A549 (cell line): ENCODE measurements at regions not wholly inside any gene's neighbourhood (a gene's known extent, or its start where the extent isn't known, plus 50 kb on each side); places are given as distances from the start of the nearest gene placed in this dataset.

Experiments used
- ATAC-seq, 2 experiments: fragments of 200-7000 bp in 1 of 2; fragments of >200 bp in 1 of 2; cut with Nextera tagmentation in 1 of 2; cut with Tn5 transposase in 1 of 2; 3 replicates each; pipeline versions ENCODE4 v1.8.0 to v1.9.1; 2018 to 2020; ENCODE audit warnings: mild to moderate bottlenecking in 1 of 2, moderate library complexity in 1 of 2
- CTCF ChIA-PET: fragments of 300-600 bp; sonication (Branson Sonifier 250); formaldehyde crosslinking; extraction: SDS; loops from one replicate; lab custom pipeline; 2021; ENCODE audit warnings: antibody characterized with exemption, inconsistent platforms; lab: Yijun Ruan, JAX
- POLR2A ChIA-PET: fragments of 350-600 bp; formaldehyde crosslinking; extraction: SDS; loops from one replicate; lab custom pipeline; 2021; ENCODE audit warnings: antibody characterized with exemption, inconsistent platforms; lab: Yijun Ruan, JAX
- DNase-seq, 2 experiments: peaks; one replicate each; pipeline versions ENCODE4 v3.0.0 to v3.0.0-alpha.2; 2011 to 2016; ENCODE audit warnings: low read depth in 1 of 2, low spot score in 1 of 2
- FAIRE-seq: peaks from 2 replicates; lab custom pipeline; 2011; peaks lifted over from hg19 to GRCh38; lab: Jason Lieb, UNC
- H3K27ac ChIP-seq, 2 experiments: fragments of >200 bp; sonication (Bioruptor Twin); formaldehyde crosslinking; 3 replicates each; pipeline ENCODE4 v1.5.1; 2016 to 2017
- H3K4me1 ChIP-seq: fragments of >200 bp; sonication (Bioruptor Twin); formaldehyde crosslinking; 3 replicates; pipeline ENCODE4 v1.6.1; 2016
- H3K4me2 ChIP-seq: fragments of >200 bp; sonication (Bioruptor Twin); formaldehyde crosslinking; 3 replicates; pipeline ENCODE4 v1.6.1; 2016
- H3K4me3 ChIP-seq: fragments of >200 bp; sonication (Bioruptor Twin); formaldehyde crosslinking; 3 replicates; pipeline ENCODE4 v1.5.1; 2016
- H3K9me3 ChIP-seq: fragments of >200 bp; sonication (Bioruptor Twin); formaldehyde crosslinking; 3 replicates; pipeline ENCODE4 v1.6.1; 2016
- BCL3 ChIP-seq: fragments of >200 bp; sonication (Bioruptor Twin); formaldehyde crosslinking; IDR thresholded peaks from 3 replicates; pipeline ENCODE4 v1.6.1; 2016
- CBX2 ChIP-seq: fragments of 200-600 bp; sonication (generic); IDR thresholded peaks from 2 replicates; pipeline ENCODE4 v1.6.1; 2016; ENCODE audit warnings: low read depth, mild to moderate bottlenecking, borderline replicate concordance
- CHD4 ChIP-seq: fragments of 200-600 bp; sonication (generic); IDR thresholded peaks from 2 replicates; pipeline ENCODE4 v1.6.1; 2016; ENCODE audit warnings: antibody characterized with exemption, mild to moderate bottlenecking, borderline replicate concordance
- CTCF ChIP-seq: fragments of >200 bp; sonication (Bioruptor Twin); formaldehyde crosslinking; IDR thresholded peaks from 3 replicates; pipeline ENCODE4 v1.5.1; 2016
- EHF ChIP-seq: fragments of 250-450 bp; sonication (Bioruptor Pico); IDR thresholded peaks from 2 replicates; pipeline ENCODE4 v1.5.0; 2020; ENCODE audit warnings: mild to moderate bottlenecking
- EHMT2 ChIP-seq: fragments of 200-600 bp; sonication (generic); IDR thresholded peaks from 2 replicates; pipeline ENCODE4 v1.6.1; 2016; ENCODE audit warnings: antibody characterized with exemption, low read depth, mild to moderate bottlenecking, moderate library complexity
- EP300 ChIP-seq, 2 experiments: fragments of >200 bp; sonication (Bioruptor Twin); formaldehyde crosslinking; IDR thresholded peaks; 2 replicates in 1 of 2; 3 replicates in 1 of 2; pipeline ENCODE4 v1.6.1; 2016 to 2017
- GATA3 ChIP-seq: IDR thresholded peaks from 2 replicates; pipeline ENCODE4 v1.6.1; 2012; ENCODE audit warnings: borderline replicate concordance
- HES2 ChIP-seq: fragments of >200 bp; sonication (Bioruptor Twin); formaldehyde crosslinking; IDR thresholded peaks from 2 replicates; pipeline ENCODE4 v1.6.1; 2016
- JUN ChIP-seq, 2 experiments: fragments of >200 bp; sonication (Bioruptor Twin); formaldehyde crosslinking; IDR thresholded peaks; 2 replicates in 1 of 2; 3 replicates in 1 of 2; pipeline ENCODE4 v1.6.1; 2016 to 2017
- JUNB ChIP-seq: fragments of >200 bp; sonication (Bioruptor Twin); formaldehyde crosslinking; IDR thresholded peaks from 2 replicates; pipeline ENCODE4 v1.6.1; 2016
- PHF8 ChIP-seq: fragments of 200-600 bp; sonication (generic); IDR thresholded peaks from 2 replicates; pipeline ENCODE4 v1.6.1; 2016; ENCODE audit warnings: low read depth, mild to moderate bottlenecking, antibody characterized with exemption, moderate library complexity, borderline replicate concordance
- USF2 ChIP-seq: fragments of 450-650 bp; IDR thresholded peaks from 2 replicates; pipeline ENCODE4 v1.6.1; 2014; ENCODE audit warnings: antibody characterized with exemption
- ZNF302 ChIP-seq: fragments of 250-450 bp; sonication (Bioruptor Pico); IDR thresholded peaks from 2 replicates; pipeline ENCODE4 v1.9.0; 2021; ENCODE audit warnings: inconsistent platforms, mild to moderate bottlenecking, moderate library complexity
- WGBS: methylation state at CpG from one replicate; pipeline ENCODE4 v1.1.6; 2017; ENCODE audit errors: missing lambda C conversion rate; 5-methylcytosine and 5-hydroxymethylcytosine counted together
- TF ChIP-seq, protein P1 (sequence below): fragments of 250-450 bp; sonication (Bioruptor Pico); IDR thresholded peaks from 2 replicates; pipeline ENCODE4 v1.5.0; 2021; ENCODE audit warnings: mild to moderate bottlenecking, moderate library complexity, borderline replicate concordance

- H3K9me3 ChIP-seq, result no peaks in the 10 kb centered on the region
- no peak for TF ChIP-seq JUNB
- ATAC-seq, result no peak
- H3K27ac ChIP-seq, result no peak overlapping the region
- H3K4me1 ChIP-seq, result no peaks in the 10 kb centered on the region
- no peak for DNase-seq
- H3K4me2 ChIP-seq, result no peak overlapping the region
- ChIA-PET CTCF (no interaction called here), POLR2A (no interaction called here)
- no peak overlapping the region for H3K4me3 ChIP-seq
- 11% methylated on average over 6 of the region's 6 CpGs for WGBS
- FAIRE-seq, result no peak
Observed at GRCh38 chr5:51271261-51271660, 112.0 kb upstream of the ISL1 start.

DNA sequence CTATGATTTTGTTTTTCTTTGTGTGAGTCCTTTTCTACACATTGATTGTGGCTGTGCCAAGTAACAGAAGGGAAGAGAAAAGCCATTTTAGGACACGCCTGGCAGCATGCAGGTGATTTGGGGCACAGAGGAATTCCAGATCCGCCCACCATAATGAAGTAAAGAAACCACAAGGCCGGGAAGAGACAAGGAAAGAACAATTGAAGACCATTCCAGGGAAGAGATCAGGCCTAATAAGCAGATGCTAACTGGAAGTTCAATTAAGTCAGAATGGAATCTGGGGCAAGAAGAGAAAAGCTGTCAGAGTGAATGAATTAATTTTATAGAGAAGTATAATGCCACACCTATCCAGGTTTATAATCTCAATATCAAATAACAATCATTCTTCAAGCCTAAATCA is 110.2 kb upstream of the ISL1 start:
- WGBS, result 0% methylated on average over 3 of the region's 3 CpGs
- Histone ChIP-seq H3K27ac (no peak overlapping the region), H3K4me2 (no peak overlapping the region), H3K9me3 (no peaks in the 10 kb centered on the region), H3K4me3 (no peak overlapping the region), H3K4me1 (no peaks in the 10 kb centered on the region)
- no peak for ATAC-seq
- no peak for FAIRE-seq
- ChIA-PET POLR2A (no interaction called here), CTCF (no interaction called here)
- no peak for DNase-seq
- TF ChIP-seq JUNB, result no peak
- no peak for TF ChIP-seq CBX2
- TF ChIP-seq USF2, result no peak

DNA sequence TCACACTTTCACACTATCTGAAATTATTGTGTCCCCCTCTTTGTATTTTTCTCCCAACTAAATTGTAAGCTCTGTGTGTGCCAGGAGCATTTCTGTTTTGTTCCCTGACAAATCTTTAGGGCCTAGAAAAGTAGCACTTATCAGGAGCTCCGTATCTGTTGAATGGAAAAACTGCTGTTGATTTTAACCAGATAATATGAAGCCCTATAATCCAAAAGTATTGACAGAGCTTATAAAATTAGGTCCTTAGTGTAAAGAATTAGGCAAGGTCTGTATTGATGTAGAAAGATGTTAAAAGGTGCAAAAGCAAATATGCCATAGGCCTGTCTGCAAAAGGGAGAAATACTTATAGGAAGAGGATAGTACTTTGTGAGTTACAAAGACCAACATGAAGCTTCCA is 109.4 kb upstream of the ISL1 start:
- no peak overlapping the region for H3K4me3 ChIP-seq
- no peak for ATAC-seq
- TF ChIP-seq CTCF (no peak), BCL3 (no peak), JUN (IDR thresholded peaks at IDR 0.05) (no peak), EHMT2 (no peak), CHD4 (no peak), GATA3 (no peak), EP300 (IDR thresholded peaks at IDR 0.05) (no peak), HES2 (no peak), PHF8 (no peak), EHF (no peak), ZNF302 (CRISPR knock-in tag) (no peak)
- TF ChIP-seq, protein P1, sequence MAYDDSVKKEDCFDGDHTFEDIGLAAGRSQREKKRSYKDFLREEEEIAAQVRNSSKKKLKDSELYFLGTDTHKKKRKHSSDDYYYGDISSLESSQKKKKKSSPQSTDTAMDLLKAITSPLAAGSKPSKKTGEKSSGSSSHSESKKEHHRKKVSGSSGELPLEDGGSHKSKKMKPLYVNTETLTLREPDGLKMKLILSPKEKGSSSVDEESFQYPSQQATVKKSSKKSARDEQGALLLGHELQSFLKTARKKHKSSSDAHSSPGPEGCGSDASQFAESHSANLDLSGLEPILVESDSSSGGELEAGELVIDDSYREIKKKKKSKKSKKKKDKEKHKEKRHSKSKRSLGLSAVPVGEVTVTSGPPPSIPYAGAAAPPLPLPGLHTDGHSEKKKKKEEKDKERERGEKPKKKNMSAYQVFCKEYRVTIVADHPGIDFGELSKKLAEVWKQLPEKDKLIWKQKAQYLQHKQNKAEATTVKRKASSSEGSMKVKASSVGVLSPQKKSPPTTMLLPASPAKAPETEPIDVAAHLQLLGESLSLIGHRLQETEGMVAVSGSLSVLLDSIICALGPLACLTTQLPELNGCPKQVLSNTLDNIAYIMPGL (CRISPR knock-in tag), result no peak
- H3K4me1 ChIP-seq, result no peaks in the 10 kb centered on the region
- CTCF ChIA-PET, result no interaction called here
- POLR2A ChIA-PET, result no interaction called here
- WGBS, result 0% methylated on average over 1 of the region's 1 CpG
- DNase-seq, result no peak
- no peak for FAIRE-seq
- H3K9me3 ChIP-seq, result no peaks in the 10 kb centered on the region
- no peak overlapping the region for H3K4me2 ChIP-seq
- no peak overlapping the region for H3K27ac ChIP-seq
